ENCODE measurements at regions not wholly inside any gene's neighbourhood (a gene's known extent, or its start where the extent isn't known, plus 50 kb on each side); places are given as distances from the start of the nearest gene placed in this dataset.

- no peak for TF ChIP-seq POLR2A (IDR thresholded peaks at IDR 0.05; ENCODE audit: low read length)
- TF ChIP-seq GATA1 (IDR thresholded peaks at IDR 0.05; ENCODE audit: low read depth, low read length) = no peak
Measured at GRCh38 chr17:55655777-55656176, 66.9 kb downstream of the TMEM100 start.

Measured in erythroblast (primary cell).